Endothelial cell of umbilical vein (primary cell): ENCODE measurements at regions not wholly inside any gene's neighbourhood (a gene's known extent, or its start where the extent isn't known, plus 50 kb on each side); places are given as distances from the start of the nearest gene placed in this dataset.

Source experiments
- CTCF ChIP-seq, 2 donors: IDR thresholded peaks; 1 replicate in 1 of 2; 2 replicates in 1 of 2; pipeline ENCODE4 v1.5.1; 2011; ENCODE audit warnings: low read length in 2 of 2, mild to moderate bottlenecking in 2 of 2, moderate library complexity in 2 of 2, control low read depth in 1 of 2, inconsistent platforms in 1 of 2, low read depth in 1 of 2; ENCODE audit not compliant: insufficient read depth in 1 of 2; ENCODE audit errors: extremely low read depth in 1 of 2
- EZH2 ChIP-seq: IDR thresholded peaks from 2 replicates; pipeline ENCODE4 v1.6.1; 2012; ENCODE audit warnings: borderline replicate concordance, low read depth, mild to moderate bottlenecking, moderate library complexity, low read length, inconsistent platforms; ENCODE audit not compliant: severe bottlenecking
- MAX ChIP-seq: IDR thresholded peaks from 2 replicates; pipeline ENCODE4 v1.6.1; 2011; ENCODE audit not compliant: insufficient read depth, insufficient read length
- MYC ChIP-seq: IDR thresholded peaks from one replicate; pipeline ENCODE4 v1.6.1; 2011; ENCODE audit warnings: mild to moderate bottlenecking, low read depth, low read length
- POLR2A ChIP-seq: IDR thresholded peaks from 2 replicates; pipeline ENCODE4 v1.6.1; 2012; ENCODE audit warnings: low read depth, mild to moderate bottlenecking, control low read depth, low read length
- POLR2AphosphoS5 ChIP-seq: IDR thresholded peaks from 2 replicates; pipeline ENCODE4 v1.6.1; 2012; ENCODE audit warnings: low read depth, mild to moderate bottlenecking, control low read depth, low read length, moderate library complexity; ENCODE audit not compliant: insufficient read depth

- TF ChIP-seq MAX, result no peak
- TF ChIP-seq CTCF (IDR thresholded peaks at IDR 0.05; ENCODE audit: extremely low read depth in 1 of 2, insufficient read depth in 1 of 2, low read depth in 1 of 2, low read length in 2 of 2), result no peak
- no peak for TF ChIP-seq POLR2AphosphoS5
- no peak for TF ChIP-seq MYC
- no peak for TF ChIP-seq POLR2A
- TF ChIP-seq EZH2, result no peak
These were observed 203.3 kb upstream of the ZIC3 start for GRCh38 chrX:137362583-137362982.
